Fibroblast of skin of scalp (primary cell): ENCODE measurements at regions not wholly inside any gene's neighbourhood (a gene's known extent, or its start where the extent isn't known, plus 50 kb on each side); places are given as distances from the start of the nearest gene placed in this dataset.

Experiments
- DNase-seq: peaks from one replicate; pipeline ENCODE4 v3.0.0-alpha.2; 2013

DNA sequence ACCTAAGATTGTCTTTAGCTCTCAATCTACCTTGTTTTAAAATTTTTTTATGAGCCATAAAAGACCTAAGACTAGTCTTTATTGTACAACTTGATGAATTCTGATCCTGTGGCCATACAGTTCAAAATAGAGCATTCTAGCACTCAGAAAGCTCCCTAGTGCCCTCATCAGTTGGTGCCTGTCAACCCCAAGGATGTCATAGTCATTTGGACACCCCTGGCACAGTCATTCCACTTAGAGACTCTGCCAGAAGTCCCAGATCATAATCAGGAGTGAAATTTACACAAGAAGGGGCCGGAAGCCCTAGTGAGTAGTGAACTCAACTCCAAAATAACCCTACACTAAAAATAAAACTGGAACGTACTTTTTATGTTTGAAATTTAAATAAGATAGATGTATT lies 80.0 kb upstream of the INSIG1 start:
- no peak for DNase-seq

DNA sequence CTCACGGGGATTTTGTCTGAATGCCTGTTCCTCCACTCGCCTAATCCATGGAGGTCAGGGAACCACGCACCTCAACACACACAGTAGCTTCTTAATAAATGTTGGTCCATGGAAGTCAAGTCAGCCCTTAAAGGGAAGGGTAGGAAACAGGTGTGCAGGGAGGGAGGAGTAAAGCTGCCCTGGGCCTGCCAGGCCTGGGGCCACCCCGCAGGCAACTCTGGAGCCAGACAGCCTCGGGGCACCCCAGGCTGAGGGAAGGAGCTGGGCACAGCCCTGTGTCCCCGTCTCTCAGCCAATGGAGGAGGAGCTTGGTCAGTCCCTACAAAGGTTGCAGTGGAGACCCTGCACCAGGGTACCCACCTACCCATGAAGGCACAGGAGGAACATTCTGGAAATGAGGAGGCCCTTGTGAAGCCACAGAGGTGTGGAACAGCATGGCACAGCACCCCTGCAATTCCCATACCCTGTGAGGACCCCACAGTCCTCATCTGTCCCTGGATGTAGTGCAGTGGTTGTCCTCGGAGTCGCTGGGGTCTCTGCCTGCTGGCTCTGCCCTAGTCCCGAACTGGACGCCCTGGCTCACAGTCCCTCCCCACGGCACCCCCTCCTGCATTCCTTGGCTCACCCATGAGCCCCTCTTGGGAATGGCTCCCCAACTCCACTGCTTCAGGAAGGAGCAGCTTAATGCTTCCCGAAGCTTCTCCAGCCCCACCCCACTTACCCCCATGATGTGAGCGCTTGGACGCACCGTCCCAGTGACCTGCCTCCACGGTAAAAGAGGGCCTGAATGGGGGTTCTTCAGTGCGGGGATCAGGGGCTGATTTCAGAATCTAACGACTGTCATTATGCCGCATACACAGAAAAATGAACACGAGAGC lies 79.2 kb upstream of the INSIG1 start:
- no peak for DNase-seq

DNA sequence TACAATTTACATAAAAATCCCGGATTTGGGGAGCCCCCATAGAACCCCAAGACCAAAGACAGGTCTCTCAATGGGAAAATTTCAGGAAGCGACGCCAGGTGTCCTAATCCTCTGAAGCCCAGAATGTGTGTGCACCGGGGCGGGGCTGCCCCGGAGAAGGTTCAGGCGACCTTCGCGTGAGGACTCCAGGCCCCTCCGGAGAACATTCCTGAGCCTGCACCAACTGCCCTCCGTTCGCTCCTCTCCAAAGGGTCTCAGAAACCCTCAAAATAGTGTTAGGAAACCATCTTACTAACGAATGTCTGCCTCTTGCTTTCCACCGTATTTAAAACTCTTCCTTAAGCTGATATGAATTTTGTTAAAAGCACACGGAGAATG lies 78.5 kb upstream of the INSIG1 start:
- DNase-seq = no peak

DNA sequence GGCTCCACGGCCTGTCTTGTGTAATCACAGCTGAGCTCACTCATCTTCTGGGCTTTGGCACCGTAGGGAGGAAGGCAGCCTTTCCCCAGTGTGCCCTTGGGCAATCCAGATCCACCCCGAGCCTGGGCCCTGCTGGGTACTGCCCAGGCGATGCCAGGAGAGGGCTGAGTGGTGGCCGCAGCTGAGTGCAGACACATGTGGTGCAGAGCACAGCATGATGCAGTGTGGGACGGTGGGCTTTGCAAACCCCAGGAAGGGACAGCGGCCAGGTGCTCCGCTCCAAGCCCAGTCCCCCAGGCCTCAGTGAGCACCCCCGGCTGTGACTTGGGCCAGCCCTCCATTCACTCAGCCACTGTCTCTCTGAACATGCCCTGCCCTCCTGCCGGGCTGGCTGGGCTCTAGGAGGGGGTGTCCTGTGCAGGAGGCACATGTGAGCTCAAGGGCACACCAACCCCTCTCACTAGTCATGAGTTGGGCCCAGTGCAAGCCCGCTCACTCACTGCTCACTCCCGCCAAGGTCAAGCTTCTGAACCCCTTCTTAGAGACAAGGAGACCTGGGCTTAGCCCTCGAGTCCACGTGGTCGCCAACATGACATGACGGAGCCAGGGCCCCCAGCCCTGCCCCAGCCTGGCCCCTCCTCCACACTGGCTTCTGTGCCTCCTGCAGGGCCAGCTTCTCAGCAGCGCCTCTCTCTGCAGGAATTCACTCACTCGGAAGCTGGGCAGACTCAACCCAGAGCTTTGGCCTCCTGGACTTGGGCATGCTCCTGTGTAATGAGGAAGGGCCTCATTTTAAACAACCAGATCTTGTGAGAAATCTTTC lies 77.5 kb upstream of the INSIG1 start:
- no peak for DNase-seq

DNA sequence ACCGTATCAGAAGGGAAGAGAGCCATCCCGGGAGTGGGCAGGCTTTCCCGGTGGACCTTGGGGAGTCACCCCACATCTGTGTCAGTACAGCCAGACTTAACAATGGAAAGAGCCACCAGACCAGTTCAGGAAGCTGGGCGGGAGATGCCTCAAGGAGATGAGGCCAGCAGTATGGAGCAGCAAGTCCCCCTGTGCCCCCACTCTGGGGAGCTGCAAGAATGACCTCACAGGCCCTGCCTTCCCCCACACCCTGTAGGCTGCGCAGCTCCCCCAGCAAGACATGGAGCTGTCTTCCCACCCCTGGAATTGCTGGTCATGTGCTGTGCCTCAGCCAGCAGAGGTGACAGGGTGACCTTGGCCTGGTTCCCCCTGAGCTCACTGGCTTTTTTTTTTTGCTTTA lies 76.8 kb upstream of the INSIG1 start:
- DNase-seq = no peak

DNA sequence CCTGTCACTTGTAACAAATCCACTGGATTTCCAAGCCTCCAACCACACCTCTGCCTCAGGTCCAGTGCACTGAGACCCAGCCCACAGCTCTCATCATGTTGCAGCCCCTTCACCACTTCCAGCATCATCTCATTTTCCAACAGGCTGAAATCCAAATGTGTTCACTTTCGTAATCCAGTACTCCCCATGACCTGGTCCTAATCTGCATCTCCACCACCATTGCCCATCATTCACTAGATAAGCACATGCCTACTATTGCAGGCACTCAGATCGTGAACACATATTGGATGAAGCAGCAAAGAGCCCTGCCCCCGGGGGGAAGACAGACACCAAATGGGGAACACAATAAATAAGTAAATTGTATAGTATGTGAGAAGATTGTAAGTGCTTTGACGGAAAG lies 76.1 kb upstream of the INSIG1 start:
- no peak for DNase-seq

DNA sequence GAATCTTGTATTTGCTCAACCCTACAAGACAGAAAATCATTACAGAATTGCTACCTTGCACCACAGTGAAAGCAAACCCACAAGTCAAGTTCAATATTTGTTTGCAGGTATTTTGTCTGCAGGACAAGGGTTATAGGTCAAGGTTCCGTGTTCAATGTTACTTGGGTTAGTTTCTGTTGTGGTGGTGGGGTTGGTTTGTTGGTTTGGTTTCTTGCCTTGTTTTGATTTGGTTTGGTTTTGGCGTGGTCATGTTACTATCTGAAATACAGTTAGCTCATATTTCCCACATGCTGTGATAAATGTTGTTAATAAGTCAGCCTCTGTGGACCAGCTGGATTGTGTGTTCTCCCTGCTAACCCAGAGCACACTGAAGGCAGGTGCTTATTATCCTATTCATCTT lies 75.6 kb upstream of the INSIG1 start:
- peak; percentile 34 for DNase-seq

DNA sequence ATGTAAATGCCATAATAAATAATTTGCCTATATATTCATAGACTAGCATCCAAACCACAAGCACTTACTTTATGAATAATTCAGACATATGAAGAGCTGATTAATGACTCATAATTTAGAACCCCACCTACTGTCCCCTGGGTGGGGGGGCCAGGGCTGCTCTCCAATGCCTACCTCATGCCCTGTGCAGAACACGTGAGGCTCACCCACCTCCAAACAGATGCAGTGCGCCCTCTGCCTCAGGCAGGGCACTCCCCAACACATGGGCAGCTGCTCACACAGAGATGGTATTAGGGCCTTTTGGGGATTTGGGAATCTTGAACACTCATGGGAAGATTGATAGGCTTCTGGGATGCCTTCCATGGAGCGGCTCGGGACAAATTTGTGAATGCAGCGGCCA lies 75.1 kb upstream of the INSIG1 start:
- DNase-seq = peak; percentile 43

DNA sequence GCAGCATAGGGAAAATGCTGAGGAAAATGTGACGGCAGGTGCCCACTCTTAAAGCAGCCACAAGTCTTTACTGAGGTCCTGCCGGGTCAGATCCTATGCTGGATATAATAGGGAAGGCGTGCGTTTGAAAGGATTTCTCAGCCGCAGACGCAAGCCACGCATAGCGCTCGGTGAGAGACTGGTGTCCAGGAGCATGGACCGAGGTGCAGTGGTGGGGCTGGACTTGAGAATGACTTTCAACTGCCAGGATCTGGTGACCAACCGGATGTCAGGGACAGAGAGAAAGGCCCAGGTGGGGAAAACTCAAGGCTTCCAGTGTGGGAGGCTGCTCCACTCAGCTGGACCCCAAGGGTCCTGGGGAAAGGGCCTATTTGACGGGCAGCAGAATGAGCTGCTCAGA lies 74.7 kb upstream of the INSIG1 start:
- no peak for DNase-seq

DNA sequence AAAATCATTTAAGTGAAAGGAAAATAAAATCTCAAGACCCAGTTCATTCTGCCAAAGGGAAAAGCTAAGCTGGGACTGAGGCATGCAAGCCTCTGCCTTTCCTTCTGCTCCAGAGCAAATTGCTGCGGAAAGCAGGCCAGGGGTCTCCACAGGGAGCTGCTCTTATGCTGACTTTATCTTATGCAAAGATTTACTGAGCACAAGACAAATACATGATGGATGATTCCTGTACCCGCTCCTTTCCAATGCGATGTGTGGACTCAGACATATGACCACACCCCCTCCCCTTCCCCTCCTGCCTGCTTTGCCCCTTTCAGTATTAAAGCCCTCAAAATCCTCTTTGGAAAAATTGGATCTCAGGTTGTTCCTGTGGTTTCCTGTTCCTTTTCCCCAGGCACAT lies 74.2 kb upstream of the INSIG1 start:
- DNase-seq = no peak

DNA sequence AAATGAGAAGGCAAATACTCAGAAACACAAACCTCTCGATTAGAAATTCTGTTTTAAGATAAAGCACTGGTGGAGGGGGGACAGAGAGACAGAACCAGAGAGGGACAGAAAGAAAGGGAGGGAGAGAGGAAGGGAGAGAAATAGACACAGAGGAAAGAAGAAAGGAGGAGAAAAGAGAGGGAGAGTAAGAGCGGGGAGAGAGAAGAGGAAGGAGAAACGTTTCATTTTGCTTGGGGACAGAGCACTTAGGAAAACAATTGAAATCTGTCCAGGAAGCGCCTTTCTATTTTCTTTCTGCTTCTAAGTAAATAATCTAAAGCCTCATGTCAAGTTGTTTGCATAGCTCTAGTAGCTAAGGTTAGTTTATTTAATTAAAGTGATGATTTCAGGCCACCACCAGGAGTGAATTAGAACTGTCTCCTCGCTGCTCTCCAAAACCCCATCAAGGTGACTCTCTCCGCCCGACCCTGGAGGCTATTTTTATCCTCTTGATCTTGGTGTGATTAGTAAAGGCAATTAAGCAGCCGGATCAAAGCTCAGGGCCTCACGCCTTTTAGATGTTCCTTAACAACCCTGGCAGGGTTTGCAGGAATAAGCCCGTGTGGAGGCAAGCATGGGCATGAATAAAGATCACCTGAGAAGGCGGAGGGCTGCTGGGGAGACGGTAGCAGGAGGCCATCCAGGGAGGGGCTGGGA lies 73.4 kb upstream of the INSIG1 start:
- no peak for DNase-seq

DNA sequence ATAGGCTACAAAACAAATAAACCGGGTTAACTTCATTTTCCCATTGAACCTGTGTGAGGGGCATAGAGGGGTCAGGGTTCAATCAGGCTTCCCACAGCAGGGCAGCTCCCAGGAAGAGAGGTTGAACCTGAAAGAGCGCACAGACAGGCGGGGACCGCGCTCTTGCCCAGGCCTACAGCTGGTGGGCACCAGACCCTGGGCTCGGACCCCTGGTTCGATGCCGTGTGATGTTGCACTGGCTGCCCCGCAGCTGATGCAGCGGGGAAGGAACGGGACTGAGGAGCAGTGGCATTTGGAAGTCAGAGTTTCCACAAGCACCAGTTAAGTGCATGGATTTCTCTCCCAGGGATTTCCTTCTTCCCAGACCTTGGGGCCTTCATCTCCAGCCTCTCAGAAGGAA lies 72.6 kb upstream of the INSIG1 start:
- DNase-seq = no peak

DNA sequence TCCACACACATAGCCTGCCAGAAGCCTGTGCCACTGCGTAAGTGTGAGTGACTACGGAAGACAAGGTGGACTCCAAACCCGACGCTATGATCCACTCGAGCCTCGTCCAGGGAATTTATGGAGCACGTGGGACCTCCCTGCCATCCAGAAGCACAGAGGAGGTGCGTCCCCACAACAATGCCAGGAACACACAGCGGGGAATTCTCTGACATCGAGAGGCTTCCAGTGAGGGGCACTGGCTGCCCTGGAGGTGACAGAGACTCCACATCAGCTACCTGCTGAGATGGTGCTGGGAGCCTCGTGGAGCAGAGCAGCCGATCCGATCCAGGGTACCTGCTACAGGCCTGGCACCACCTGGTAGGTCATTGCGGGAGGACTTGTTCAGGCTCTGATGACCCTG lies 72.2 kb upstream of the INSIG1 start:
- no peak for DNase-seq

DNA sequence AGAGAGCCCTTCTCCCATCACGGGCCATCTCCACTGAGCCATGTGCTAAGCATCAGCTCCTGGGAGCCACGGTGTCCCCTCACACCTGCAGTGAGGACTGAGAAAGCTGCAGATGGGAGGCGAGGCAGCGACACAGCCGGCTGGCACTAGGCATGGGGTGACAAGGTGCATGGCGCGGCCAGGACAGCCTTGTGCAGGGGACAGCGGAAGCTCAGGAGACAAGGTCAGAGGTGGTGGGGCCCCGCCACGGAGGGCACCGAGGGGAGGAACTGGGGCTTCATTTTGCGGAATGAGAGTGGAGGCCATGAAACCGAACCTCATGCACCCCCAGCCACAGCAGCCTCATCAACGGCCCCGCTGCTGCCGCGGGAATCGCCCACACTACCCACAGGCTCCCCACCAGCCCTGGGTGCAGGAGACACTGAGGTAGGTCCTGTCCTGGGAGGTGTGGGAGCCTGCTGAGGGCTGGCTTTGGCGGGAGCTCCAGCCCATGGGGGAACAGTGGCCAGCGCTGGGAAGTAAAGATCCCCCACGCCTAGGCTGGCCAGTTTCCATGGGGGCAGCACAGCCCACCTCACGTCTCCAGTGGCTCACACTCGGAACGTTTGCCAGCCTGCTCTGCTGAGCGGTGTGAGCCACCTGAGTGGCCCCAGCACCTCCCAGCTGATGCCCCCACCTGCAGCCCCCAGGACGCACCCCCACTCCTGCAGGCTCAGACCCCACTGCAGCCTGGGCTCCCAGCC lies 71.2 kb upstream of the INSIG1 start:
- no peak for DNase-seq

DNA sequence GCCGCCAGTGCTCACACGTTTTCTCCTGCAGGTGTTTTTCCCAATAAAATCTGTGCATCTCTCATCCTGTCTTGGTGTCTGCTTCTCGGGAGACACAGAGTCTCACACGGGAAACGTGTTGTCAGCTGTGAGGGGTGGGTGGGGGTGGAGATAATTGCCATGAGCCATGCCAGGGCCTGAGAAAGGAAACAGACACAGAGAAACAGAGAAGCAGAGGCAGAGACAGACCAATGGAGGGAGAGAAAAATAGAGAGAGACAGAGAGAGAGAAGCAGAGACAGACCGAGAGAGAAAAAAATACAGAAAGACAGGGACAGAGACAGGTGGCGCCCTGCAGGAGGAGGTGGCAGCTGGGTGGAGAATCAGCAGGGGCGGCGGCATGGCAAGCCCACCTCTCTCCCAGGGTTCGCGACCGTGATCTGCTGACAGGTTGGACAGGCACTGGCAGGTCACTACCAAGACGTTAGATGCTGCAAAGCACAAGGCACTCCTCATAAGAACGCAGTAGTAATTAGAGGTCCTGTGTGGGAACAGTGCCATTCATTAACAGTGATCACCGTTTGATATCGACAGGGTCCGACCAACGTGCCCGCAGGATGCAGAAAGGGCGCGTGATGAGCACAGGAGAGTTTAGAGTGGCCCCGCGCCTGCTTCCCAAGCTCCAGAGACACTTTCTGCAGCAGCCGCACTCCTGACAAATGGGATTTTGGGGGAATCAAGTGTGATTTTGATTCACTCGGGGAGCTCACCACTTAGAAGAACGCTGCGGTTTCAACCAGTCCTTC lies 70.5 kb upstream of the INSIG1 start:
- no peak for DNase-seq

DNA sequence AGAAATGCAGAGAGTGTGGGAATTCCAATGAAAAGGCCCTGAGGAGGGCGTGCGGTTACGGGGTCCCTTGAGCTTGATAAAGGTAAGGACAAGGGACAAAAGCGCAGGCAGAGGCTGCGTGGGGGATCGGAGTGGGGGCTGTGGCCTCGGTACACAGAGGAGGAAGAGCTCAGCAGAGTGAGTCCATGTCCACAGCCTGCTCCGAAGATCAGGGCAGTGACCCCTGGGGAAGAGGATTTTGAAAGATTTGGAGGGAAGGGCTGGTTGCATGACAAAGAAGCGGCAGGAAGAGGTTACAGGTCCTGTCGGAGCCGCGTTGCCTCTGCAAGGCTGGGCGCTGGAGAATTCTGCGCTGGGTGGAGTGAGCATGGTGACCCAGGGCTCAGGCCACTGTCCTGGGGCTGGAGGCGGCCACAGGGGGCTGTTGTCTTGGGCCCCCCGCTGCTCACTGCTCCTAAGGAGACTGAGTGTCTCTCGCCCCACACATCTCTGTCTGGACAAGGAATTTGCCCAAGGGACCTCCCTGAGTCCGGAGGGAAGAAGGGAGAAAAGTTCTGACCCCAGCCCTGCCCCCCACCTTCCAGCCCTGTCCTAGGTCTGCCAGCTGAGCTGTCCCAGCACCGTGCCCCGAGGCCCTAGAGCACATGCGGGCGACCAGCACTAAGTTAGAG lies 69.8 kb upstream of the INSIG1 start:
- no peak for DNase-seq

DNA sequence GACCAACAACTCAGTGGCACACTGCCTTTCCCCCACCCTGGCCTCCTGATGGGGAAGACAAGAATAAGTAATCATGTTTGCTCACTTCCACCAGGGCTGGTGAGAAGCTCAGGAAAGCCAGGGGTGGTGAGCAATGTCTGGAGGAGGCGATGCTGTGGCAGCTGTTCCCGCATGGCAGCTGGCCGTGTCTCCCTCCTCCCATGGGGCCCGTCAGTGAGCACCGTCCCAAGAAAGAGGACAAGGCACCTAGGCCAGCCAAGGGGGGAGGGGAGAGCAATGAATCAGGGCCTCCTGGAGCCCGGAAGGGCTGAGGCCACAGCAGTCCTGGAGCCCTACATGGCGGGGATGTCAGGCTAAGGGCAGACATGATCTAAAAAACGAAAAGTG lies 69.2 kb upstream of the INSIG1 start:
- peak; percentile 43 for DNase-seq

DNA sequence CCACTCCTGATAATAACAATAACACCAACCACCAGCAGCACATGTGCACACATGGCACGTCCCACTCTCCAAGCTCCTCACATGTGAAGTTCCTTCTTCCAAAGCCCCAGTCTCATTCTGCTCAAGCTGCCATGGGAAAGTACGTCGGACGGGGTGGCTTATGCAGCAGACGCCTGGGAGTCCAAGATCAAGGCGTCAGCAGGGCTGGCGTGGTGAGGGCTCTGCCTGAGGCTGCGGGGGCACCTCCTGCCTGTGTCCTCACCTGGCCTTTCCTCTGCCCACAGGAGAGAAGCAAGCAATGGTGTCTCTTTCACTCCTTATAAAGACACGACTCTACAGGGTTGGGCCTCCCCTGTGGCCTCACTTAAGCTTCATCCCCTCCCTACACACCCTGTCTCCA lies 68.8 kb upstream of the INSIG1 start:
- no peak for DNase-seq

DNA sequence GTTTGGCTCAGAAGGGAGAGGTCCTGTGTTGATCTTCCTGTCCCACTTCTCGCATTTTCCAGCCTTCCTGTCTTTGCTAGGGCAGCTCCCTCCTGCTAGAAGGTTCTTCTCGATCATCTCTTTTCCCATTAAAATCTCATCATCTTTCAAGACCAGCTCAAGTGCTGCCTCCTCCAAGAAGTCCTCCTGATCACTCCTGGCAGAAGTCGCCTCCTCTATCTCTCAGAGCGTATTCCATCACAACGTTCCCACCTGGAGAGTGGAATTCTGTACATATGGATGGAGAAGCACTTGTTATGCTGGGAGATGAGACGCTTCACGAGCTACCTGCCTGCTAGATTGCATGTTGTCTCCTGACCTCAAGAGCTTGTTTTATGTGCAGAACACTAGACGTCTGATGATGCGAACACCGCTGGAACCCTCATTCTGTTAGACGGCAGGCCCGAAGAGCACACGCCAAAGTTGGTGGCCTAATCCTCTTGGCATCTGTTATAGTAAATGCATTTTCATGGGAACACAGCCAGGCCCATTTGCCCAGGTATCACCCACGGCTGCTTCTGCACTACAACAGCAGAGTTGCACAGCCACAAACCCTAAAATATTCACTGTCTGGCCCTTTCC lies 68.0 kb upstream of the INSIG1 start:
- no peak for DNase-seq

DNA sequence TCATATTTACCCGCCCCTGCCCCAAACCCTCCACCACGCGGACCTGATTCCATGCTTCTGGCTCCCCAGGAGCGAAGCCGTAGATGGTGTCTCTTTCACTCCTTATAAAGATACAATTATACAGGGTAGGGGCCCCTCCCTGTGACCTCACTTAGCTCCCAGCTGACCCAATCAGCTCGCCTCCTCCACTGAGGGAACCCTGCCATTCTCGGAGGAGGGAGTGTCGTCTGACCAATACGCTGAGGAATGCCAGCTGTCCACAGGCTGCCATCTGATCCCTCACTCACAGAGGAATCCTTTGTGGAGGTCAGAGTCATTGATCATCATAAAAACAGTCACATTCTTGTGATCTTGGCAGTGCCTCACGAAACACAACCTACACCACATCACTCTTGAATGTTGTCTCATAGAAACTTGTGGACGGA lies 67.5 kb upstream of the INSIG1 start:
- peak; percentile 99 for DNase-seq
